ENCODE measurements at regions not wholly inside any gene's neighbourhood (a gene's known extent, or its start where the extent isn't known, plus 50 kb on each side); places are given as distances from the start of the nearest gene placed in this dataset.

DNA sequence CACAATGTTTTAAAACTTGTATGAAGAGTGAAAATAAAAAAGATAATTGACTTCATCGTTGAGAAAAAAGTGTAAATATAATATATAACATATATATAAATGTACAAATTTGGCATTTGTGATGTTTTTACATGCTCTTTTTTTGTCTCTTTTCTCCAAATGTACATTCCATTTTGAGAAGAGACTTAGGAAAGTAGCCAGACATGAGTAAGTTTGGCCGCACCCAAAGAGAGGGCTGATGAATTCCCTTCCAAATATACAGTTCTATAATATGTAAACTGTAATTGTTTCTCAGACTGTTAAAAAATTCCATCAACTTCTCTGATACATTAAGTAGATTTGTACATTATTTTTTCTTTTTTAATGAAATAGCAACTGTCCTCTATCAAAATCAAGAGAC lies 193.2 kb upstream of the MAP3K1 start:
- DNase-seq (ENCODE audit: low read depth in 2 of 2): no peak

- no peak for DNase-seq (ENCODE audit: low read depth in 2 of 2)
Measured at GRCh38 chr5:56620903-56621677, 194.3 kb upstream of the MAP3K1 start.

DNA sequence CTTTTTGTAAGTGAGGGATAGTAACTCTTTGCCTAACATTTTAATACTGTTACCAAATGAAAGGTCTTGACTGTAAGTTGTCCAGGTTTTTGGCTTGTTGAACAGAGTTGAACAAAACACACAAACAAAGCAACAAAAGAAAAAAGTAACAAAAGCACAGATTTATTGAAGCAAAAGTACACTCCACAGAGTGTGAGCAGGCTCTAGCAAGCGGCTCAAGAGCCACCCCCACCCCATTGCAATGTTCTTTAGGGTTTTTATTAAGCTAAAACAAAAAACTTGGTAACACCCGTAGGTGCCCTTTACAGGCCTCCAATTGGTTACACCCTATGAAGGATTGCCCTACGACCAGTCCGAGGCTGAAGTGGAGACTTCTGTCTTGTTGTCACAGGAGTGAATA lies 197.4 kb upstream of the MAP3K1 start:
- no peak for DNase-seq (ENCODE audit: low read depth in 2 of 2)

GRCh38 chr5:56616454-56617160 lies 198.7 kb upstream of the MAP3K1 start:
- no peak for DNase-seq (ENCODE audit: low read depth in 2 of 2)

DNA sequence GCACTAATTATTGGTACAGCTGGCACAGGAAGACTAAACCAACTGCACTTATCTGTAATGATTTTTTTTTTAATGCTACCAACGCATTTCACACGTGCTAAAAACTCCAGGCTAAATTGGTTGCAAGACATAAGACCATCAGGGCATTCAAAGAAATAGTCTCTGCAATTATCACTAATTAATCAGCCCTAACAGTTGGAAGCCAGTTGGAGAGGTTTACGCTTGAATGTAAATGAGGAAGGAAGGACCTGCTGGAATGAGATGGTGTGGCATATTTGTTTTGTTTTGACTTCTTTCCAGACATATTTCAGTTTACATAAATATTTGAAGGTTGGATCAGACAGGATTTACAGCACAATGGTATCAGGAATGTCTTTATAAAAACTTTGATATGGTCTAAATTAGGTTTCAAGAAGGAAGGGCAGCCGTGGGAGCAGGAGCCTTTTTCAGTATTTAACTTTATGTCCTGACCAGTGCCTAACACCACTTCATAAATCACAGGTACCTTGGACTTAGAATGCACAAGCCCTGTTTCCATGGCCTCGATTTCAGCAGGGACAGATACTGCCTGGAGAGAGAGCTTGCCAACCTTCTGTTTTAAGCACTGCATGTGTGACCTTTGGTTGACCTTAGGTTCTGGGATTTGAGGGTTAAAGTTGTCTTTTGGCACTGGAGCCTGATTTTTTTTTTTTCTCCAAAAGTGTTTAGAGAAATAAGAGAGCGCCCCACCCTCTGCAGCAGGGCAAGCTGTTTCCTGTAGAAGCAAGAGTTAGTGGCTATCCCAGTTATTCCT lies 199.8 kb upstream of the MAP3K1 start:
- no peak for DNase-seq (ENCODE audit: low read depth in 2 of 2)

DNA sequence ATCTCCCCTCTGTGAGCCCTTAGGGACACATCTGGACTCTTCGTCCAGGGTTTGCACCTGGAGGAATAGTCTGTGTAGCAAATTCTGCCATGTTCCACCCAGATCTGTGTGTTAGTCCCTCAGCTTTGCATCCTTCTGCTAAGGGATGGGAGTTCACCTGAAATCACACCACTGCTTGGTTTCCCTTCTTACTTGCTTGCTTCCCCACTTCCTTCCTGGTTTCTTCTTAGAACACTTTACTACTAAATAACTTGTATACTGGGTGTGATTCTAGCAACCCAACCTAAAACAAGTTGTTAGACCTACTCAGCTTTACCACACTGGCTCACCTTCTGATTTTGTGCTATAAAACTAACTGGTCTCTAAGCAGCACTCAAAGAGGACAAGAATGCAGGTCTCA lies 202.6 kb upstream of the MAP3K1 start:
- no peak for DNase-seq (ENCODE audit: low read depth in 2 of 2)

DNA sequence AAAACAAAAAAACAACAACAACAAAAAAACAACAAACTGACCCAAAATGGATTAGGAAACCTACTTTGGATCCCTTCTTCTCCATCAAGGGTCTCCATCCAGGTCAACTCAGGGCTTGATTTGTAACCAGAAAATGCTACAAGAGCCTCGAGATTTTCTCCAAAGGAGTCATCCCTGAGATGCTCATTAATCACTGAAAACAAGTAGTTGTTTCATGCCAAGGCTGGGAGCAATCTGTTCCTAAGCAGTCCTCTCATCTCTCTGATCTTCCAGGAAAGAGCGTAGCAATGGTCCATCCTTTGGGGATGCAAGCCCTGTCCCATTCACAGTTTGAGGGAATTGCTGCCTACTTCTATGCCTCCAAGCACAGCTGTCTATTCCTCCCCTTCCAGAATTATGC lies 203.0 kb upstream of the MAP3K1 start:
- no peak for DNase-seq (ENCODE audit: low read depth in 2 of 2)

- no peak for DNase-seq (ENCODE audit: low read depth in 2 of 2)
Measured at GRCh38 chr5:56610093-56610698, 205.2 kb upstream of the MAP3K1 start.

DNA sequence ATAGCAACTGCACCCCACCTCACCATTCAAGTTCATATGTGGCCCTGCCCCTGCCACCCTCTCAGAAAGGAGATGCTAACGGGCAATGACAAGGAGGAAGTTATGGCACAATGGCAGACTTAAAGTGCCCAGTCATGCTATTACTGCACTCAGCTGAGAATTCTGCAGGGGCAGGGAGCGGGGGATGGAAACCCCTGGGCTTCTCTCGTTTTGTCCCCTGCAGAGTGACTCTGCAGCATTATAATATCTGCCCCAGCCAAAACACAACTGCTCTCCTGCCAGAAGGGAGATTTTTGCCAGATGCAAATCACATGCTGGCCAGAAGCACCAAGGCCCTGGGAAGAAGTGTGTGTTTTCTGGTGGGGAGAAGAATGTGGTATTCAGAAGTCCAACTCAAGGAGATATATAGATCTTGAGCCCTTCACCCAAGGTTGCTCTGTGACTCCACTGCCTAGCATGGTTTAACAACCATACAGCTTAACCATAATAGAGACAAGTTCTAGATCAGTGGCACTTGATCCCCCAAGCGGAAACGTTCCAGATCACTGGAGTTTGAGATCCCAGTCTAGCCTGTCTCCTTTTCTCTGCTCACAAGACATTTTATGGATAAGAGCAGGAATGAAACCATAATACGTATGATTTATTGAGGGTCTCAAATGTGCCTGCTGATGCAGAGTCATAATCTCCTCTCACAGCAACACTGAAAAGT lies 207.0 kb upstream of the MAP3K1 start:
- no peak for DNase-seq (ENCODE audit: low read depth in 2 of 2)

GRCh38 chr5:56607551-56607950 lies 207.8 kb upstream of the MAP3K1 start:
- DNase-seq (ENCODE audit: low read depth in 2 of 2): no peak

DNA sequence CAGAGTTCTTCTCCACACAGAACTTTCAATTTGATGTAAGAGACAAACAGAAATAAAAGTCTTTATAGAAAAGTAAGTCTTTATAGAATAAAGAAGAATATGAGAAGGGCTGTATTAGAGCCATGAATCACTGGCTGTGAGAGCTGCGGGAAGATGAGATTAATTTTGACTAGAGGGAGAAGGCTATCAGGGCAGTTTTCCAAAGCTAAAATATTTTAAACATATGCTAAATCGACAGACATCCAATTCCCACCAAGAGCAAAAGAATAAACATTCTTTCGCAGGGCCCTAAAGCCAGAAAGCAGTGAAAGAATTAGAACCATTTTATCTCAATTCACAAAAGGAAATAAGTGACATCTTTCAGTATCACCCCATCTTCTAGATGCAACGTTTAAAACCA lies 208.3 kb upstream of the MAP3K1 start:
- DNase-seq (ENCODE audit: low read depth in 2 of 2): no peak

DNA sequence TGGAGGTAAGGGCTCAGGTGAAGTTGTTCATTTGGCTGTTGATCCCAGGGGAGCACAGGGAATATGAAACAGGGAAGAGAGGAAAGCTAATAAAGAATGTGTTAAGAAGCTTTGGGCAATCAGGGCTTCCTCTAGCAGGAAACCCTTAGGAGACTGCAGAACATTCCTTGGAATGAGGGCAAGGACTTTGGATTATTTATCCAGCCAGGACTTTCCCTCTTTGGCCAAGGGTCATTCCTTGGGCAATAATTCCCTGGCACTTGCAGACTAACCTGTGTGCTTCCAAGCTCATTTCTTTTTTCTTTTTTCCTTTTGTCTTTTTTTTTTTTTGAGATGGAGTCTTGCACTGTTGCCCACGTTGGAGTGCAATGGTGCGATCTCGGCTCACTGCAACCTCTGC lies 209.2 kb upstream of the MAP3K1 start:
- no peak for DNase-seq (ENCODE audit: low read depth in 2 of 2)

- no peak for DNase-seq (ENCODE audit: low read depth in 2 of 2)
Measured at GRCh38 chr5:56605231-56605630, 210.1 kb upstream of the MAP3K1 start.

DNA sequence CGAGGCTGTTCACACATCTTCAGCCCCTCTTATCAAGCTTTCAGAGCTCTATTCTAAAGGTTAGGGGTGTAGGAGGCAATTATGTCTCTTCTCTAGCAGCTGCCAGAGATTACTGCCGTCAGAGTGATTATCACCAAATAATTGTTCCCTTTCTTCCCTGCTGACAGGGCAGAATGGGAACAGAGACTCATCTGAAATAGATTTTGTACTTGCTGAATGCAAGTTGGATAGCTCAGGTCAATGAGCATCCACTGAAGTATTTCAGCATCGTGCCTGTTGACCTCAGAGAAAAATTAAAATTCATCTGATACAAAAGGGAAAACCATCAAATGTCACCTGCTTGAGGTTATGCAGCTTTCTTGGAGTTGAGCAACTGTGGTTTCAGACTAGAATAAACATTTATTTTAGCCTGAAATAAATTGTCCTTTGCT lies 213.7 kb upstream of the MAP3K1 start:
- DNase-seq (ENCODE audit: low read depth in 2 of 2): no peak

GRCh38 chr5:56598941-56599340 lies 216.4 kb upstream of the MAP3K1 start:
- DNase-seq (ENCODE audit: low read depth in 2 of 2): no peak

DNA sequence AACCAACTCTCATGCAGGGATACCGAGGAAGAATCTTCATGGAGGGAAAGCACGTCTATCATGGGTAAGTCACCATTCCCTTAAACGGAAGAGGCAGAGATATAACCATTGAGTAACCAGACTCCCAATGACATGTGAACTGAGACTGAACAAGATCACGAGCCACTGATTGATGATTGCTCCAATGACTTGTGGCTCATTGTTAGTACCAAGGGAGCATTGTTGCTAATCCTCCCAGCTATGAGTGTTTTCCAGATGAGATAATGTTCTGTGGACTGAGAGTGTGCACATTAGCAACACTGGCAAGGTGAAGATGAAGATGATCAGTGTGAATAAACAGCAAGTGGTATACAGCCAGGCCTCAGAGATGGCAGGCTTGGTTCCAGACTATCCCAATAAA lies 219.2 kb upstream of the MAP3K1 start:
- no peak for DNase-seq (ENCODE audit: low read depth in 2 of 2)

DNA sequence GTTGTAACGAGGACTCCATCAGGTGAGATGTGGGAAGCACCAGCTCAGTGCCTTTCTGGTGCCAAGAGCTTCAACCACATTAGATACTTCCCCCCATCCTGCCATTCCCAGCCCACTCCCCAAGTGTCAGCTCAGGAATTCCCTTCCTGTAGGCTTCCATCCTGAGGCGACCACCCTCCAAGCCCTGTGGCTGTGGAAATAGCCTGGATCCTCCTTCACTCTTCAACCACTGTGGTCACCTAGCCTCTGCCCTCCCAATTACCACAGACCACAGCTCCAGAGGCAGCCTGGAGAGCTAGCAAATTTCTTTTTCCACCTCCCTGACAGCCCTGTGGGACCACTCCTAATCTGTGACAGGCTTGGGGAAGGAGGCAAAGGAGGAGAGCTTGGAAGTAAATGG lies 219.8 kb upstream of the MAP3K1 start:
- DNase-seq (ENCODE audit: low read depth in 2 of 2): no peak

DNA sequence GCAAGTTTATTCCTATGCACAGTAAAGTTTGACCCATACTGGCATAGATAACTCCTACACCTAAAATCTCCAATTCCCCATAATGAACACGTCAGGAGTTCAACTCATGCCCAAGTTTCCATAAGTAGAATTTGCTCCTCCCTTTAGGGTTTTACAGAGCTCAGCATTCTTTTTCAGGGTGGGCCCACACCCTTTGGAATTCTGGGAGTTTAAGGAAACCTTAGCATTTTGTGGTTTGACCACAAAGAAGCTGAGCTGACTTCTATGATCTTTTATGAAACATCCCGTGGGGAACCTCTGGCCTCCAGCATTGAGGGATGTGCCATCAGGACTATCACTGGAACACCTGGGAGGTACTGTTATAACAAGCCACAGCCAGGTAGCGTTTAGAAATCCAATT lies 220.6 kb upstream of the MAP3K1 start:
- no peak for DNase-seq (ENCODE audit: low read depth in 2 of 2)

- no peak for DNase-seq (ENCODE audit: low read depth in 2 of 2)
Measured at GRCh38 chr5:56591081-56591480, 224.3 kb upstream of the MAP3K1 start.

DNA sequence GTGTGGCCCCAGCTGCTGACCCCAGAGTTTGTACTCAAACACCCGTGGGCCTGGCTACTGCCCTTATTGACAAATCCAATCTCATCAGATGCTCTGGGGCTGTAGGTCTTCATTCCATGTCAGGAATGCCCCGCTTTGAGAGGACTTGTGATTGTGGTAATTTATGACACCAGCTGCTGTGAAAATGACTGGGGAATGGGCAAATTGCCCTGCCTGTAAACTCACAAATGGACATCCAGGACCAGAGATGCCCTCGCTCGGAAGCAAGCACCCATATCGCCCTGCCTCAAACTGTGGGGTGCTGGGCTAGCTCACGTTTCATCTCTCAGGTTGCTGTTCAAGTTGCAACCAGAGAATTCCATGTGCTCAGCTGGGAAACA lies 225.9 kb upstream of the MAP3K1 start:
- no peak for DNase-seq (ENCODE audit: low read depth in 2 of 2)

DNA sequence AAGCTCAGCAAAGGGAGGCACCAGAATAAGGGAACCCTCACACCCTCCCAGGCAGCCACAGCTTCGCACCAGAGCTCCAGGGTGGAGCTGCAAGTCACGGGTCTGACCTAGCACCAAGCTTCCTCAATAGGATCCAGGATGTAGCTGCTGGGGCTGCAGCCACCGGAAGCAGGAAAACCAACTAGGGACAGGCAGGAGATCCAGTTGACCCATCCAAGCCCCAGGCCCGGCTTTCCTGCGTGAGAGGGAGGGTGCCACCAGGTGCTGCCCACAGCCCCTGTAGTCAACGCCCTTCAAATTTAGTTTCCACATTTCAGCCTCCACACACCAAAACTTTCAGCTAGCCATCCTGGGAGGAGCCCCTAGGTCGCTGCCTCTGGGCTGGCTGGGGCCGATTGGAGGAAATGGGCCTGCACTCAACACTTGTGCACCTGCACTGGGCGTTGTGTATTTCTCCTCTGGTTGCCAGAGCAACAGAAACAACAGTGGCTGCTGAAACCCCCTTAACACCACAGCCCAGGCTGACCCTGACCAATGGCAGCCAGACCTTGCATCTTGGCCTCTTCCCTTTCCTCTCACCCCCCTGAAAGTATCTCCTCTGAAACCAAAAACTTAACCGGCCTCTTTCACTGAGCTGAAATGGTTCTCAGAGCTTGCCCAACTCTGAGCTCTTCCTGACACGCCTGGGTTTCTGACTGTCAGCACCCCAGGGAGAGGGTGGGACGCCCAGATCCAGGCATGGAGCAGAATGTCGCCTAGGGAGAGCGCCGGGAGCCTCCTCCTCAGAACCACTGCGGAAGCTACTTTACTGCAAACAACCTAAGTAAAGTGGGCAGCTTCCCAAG lies 226.5 kb upstream of the MAP3K1 start:
- DNase-seq (ENCODE audit: low read depth in 2 of 2): peak in 1 of 2 donors; percentile 14
